ENCODE measurements at regions not wholly inside any gene's neighbourhood (a gene's known extent, or its start where the extent isn't known, plus 50 kb on each side); places are given as distances from the start of the nearest gene placed in this dataset.
"Not testable (repeated sequence)": the region's sequence is repeated elsewhere in the genome, so short reads cannot be mapped to it uniquely, and the experiment has no call there.

GRCh38 chr5:63025679-63026078 is 447.1 kb downstream of the LRRC70 start:
- no peak overlapping the region for H3K4me3 ChIP-seq (ENCODE audit: low read depth, low read length)
- TF ChIP-seq CTCF (conservative IDR thresholded peaks at IDR 0.05; ENCODE audit: low read depth, low read length): no peak
- DNase-seq (ENCODE audit: low read depth): no peak

- no peak for DNase-seq (ENCODE audit: low read depth)
These were observed 443.8 kb downstream of the LRRC70 start for GRCh38 chr5:63022403-63022802.

GRCh38 chr5:63011158-63011557 is 432.5 kb downstream of the LRRC70 start:
- DNase-seq (ENCODE audit: low read depth): no peak
- TF ChIP-seq CTCF (conservative IDR thresholded peaks at IDR 0.05; ENCODE audit: low read depth, low read length): no peak
- no peak overlapping the region for H3K4me3 ChIP-seq (ENCODE audit: low read depth, low read length)

More at GRCh38 chr5:63022403-63022802, 443.8 kb downstream of the LRRC70 start:
- no peak overlapping the region for H3K4me3 ChIP-seq (ENCODE audit: low read depth, low read length)
- no peak for TF ChIP-seq CTCF (conservative IDR thresholded peaks at IDR 0.05; ENCODE audit: low read depth, low read length)

GRCh38 chr5:63008195-63008594 is 429.6 kb downstream of the LRRC70 start:
- no peak overlapping the region for H3K4me3 ChIP-seq (ENCODE audit: low read depth, low read length)
- no peak for TF ChIP-seq CTCF (conservative IDR thresholded peaks at IDR 0.05; ENCODE audit: low read depth, low read length)

GRCh38 chr5:62994842-62995241 is 416.2 kb downstream of the LRRC70 start:
- not testable (repeated sequence) for H3K4me3 ChIP-seq (ENCODE audit: low read depth, low read length)

More at GRCh38 chr5:63008195-63008594, 429.6 kb downstream of the LRRC70 start:
- no peak for DNase-seq (ENCODE audit: low read depth)

GRCh38 chr5:62985749-62986148 is 407.1 kb downstream of the LRRC70 start:
- no peak overlapping the region for H3K4me3 ChIP-seq (ENCODE audit: low read depth, low read length)
- no peak for TF ChIP-seq CTCF (conservative IDR thresholded peaks at IDR 0.05; ENCODE audit: low read depth, low read length)
- no peak for DNase-seq (ENCODE audit: low read depth)

More at GRCh38 chr5:62994842-62995241, 416.2 kb downstream of the LRRC70 start:
- not testable (repeated sequence) for DNase-seq (ENCODE audit: low read depth)

GRCh38 chr5:62982348-62982747 is 403.7 kb downstream of the LRRC70 start:
- DNase-seq (ENCODE audit: low read depth): no peak
- no peak overlapping the region for H3K4me3 ChIP-seq (ENCODE audit: low read depth, low read length)
- TF ChIP-seq CTCF (conservative IDR thresholded peaks at IDR 0.05; ENCODE audit: low read depth, low read length): no peak

Data from epithelial cell of proximal tubule (primary cell).